ENCODE measurements at regions not wholly inside any gene's neighbourhood (a gene's known extent, or its start where the extent isn't known, plus 50 kb on each side); places are given as distances from the start of the nearest gene placed in this dataset.

DNA sequence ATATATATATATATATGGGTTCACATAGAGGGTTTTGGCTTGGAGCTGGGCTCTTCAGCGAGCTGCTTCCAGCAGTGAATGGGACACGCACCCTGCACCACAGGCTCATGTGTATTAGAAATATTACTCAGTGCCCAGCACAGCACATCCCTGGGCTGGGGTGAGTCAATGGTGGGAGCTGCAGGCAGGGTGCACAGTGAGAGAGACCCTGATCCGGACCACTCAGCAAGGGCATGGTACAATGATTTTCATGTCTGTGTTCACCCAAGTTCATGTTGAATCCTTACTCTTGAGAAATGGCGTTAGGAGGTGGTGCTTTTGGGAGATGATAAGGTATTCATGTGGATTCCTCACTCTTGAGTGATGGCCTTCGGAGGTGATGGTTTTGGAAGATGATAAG is 194.7 kb downstream of the ASMT start (continued):
- TF ChIP-seq CHD7 (IDR thresholded peaks at IDR 0.05; ENCODE audit: insufficient replicate concordance, low read length) (no peak), CBX5 (IDR thresholded peaks at IDR 0.05; ENCODE audit: low read depth, low read length) (no peak), SUZ12 (IDR thresholded peaks at IDR 0.05; ENCODE audit: low read length) (no peak), FOSL1 (IDR thresholded peaks at IDR 0.05; ENCODE audit: insufficient read depth, low read depth, low read length) (no peak)

All from H1 (cell line).